GM21717 (cell line): ENCODE measurements at regions not wholly inside any gene's neighbourhood (a gene's known extent, or its start where the extent isn't known, plus 50 kb on each side); places are given as distances from the start of the nearest gene placed in this dataset.
"Not testable (repeated sequence)": the region's sequence is repeated elsewhere in the genome, so short reads cannot be mapped to it uniquely, and the experiment has no call there.

Experiments used
- ATAC-seq: cut with Tn5 transposase; IDR thresholded peaks from one replicate; pipeline ENCODE4 v1.9.1; 2021; ENCODE audit warnings: mild to moderate bottlenecking, moderate library complexity; ENCODE audit not compliant: unreplicated experiment

DNA sequence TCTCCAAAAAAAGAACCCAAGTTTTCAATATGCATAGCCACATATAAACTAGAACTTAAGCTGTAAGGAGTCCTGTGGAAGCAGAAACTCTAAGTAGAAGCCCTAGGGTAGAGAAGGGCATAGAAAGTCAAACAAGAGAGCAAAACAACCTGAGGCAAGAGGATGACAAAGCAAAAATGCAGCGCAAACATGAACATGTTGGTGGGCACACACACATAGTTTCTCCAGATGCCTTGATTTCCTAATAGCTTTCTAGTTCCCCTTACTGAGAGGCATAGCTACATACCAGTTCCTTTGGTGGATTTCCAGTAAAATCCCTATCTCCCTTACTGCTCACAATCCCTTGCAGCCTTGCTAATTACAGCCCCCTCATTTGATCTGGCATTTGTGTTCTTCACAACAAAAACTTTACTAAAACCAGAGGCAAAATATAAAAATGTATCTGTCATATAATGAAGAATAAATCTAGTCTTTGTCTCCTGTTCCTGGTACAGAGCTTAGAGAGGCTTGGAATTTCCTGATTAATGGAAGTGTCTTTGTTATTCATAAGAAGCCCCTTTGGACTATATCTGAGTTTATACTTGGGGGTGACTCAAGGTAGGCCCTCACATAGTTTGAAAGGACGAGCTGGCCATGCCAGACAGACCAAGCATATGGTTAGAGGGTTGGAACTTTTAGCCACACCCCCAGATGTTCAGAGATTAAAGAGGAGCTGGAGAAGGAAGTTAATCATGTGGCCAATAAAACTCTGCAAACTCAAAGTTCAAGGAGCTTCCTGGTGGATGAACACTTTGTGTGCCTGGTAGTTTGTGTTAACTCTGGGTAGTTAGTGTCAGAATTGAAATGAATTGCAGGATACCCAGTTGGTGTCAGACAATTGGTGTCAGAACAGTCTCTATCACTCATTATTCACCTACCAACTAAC, 52.7 kb upstream of the ZCCHC13 start:
- no peak for ATAC-seq

DNA sequence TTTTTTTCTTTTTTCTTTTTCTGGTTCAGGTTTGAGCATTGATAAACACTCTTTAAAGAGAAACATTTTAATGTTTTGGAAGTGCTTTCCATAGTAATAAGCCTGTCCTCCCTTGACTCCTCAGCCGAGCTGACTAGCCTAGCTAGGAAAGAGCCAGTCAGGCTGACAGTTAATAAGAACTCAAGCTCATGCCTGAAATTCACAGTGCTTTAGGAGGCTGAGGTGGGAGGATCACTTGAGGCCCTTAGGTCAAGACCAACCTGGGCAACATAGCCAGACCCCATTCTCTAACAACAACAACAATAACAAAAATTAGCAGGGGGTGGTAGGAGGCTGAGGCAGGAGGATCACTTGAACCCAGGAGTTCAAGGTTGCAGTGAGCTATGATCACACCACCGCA, 53.4 kb upstream of the ZCCHC13 start:
- no peak for ATAC-seq

DNA sequence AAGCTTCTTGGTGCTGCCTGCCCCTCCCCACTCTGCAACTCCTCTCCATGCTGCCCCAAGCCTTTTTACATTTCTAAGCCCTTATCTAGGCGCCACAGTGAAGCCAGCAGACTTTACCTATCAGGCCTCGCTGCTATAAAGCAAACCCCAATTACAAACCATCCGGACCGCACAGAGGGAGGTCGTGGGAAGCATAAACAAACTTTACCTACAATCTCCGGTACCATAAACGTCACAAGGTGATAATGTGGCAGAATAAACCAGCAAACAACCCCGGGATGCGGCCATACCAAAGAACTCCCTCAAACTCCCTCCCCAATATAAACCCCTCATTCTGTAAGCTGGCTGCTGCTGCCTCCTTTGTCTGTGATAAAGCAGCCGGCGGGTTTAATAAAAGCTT, 54.0 kb upstream of the ZCCHC13 start:
- no peak for ATAC-seq

DNA sequence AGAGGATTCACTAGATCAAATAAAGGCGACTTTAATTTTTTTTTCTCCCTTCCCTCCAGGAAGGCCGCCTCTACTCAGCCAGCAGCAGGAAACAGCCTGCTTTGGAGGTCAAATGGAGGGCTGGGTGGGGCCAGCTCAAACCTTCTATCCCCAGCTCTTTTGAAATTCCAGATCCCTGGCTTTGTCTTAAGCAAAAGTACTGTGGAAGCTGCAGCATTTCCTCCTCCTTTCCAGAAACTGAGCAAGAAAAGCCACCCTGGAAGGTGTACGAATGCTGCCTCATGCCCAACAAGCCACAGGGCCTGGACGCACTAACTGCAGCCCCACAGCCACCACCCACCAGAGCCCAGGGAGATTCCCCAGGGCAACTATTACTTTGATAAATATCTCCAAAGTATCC, 55.1 kb upstream of the ZCCHC13 start:
- ATAC-seq: no peak

DNA sequence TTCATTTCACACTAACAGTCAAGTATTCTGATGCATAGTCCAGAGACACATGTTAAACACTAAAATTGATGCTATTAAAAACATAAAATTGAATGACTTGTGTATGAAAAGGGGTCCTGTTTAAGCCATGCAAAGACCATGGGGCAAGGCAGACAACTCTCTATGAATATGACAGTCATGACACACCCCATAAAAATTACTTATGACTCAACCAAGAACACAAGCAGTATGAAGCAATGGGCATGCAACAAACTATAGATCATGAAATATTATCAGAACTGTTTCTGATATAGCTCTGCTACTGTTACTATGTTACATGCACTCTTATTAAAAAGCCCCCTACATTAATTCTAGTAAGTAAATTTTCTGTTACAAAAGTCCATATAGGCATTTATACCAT, 57.5 kb upstream of the ZCCHC13 start:
- ATAC-seq: no peak

DNA sequence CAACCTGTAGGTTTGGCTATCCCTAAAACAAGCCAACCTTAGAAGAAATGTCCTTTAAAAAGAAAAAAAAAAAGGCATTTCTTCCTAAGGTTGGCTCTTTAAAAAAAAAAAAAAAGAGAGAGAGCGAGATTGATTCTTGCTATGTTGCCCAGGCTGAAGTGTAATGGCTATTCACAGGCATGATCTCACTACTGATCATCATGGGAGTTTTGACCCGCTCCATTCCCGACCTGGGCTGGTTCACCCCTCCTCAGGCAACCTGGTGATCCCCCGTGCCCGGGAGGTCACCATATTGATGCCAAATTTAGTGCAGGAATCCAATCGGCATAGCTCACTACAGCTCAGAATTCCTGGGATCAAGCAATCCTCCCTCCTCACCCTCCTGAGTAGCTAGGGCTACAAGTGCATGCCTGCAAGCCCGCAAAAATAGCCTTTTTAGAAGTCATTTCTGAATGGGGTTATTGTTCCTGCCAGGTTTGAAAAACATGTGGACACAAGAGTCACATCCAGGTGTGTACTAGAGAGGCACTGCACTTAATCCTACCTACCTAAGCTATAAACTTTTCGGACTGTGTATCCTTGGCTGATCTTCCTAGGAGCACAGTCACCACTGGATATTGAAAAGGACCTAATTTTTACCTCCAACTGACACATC, 61.4 kb upstream of the ZCCHC13 start:
- ATAC-seq: no peak

DNA sequence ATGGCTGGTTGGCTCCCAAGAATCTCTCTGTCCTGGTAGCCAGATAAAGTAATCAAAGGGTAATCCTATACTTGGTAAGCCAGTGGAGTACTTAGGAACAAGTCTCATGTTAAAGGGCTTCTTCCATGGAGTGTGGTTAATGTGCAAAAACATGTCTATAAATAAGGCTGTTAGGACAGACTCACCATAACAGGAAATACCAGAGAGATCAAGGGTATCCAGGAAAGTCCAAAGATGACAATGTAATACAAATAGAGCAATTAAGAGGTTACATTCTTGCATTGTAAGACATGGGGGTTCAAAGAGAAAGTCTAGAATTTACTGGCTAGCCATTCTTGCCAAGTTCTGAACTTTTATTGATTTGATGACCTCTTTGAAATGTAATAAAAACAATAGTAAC, 61.9 kb upstream of the ZCCHC13 start:
- no peak for ATAC-seq

DNA sequence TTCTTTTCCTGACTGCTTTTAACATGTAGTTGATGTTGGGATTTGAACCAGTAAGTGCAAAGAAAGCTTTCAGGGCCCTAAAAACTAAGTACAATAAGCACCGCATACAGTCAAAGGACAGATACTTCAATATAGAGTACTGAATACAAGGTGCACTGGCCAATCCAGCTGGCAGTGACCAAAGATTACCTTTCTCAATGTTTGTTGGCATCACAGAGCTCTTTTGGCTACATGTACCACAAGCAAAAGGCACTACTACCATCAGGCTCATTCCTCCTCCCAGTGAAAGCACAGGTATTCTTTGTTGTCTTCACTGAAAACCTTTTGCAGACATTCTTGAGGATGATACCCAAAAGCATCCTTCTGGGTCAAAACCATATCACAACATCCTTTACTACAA, 65.2 kb upstream of the ZCCHC13 start:
- ATAC-seq: no peak

DNA sequence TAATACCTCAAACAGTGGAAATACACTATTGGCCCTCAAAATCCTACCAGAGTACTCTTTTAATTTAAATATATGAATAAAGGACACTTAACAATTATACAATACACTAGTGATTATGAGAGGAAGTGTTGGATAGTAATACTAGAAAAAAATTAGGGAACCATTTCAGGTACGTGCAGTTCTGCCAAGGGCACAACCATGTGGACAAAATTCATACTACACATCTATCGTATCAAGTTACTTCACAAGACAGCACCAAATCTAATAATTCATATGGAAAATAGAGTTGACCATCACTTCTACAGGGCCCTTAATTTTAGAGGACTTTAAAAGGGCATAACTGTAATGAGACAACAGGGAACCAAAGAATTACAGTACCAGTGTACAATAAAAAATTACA, 69.2 kb upstream of the ZCCHC13 start:
- no peak for ATAC-seq

DNA sequence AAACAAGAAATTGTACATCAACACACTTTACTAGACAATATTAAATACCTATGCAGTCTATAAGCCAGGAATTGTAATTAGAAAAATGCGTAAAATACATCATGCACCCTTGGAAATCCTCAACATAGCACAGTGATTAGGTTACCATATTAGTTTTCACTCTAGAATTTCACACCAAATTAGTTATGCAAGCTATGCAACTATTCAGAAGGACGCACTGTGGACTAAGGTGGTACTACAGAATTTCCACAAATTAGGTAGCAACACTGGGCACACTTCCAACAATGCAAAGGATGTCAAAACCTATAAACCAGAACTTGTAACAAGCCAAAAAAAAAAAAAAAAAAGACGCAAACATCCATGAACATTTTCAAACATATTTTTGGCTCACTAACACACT, 71.1 kb upstream of the ZCCHC13 start:
- no peak for ATAC-seq

DNA sequence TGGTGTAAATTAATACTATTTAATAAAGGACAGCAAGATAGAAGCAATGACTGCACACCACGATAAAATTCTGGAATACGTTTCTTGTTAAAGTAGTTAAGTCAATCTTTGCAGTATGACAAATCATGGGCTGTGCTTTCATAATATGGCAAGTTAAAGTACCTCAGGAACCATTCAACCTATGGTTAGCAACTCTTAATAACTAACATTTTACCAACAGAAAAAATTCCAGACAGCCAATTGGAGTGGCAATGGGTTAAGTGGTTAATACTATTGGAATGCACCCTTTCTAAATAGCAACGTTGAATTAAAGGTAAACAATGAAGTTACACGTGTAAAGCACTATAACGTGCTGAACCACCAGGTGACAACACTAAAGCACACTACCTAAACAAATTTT, 72.4 kb upstream of the ZCCHC13 start:
- no peak for ATAC-seq

DNA sequence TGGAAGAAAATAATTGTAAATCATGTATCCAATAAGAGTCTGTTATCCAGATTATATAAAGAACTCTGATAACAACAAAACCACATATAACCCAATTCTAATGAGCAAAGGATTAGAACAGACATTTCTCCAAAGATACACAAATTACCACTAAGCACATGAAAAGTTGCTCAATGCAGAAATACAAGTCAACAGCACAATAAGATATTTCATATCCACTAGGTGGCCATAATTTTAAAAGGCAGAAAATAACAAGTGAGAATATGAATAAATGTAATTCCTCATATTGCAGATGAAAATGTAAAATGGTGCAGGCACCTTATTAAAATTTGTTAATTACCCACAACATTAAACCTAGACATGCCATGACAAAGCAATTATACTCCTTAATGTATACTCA, 73.9 kb upstream of the ZCCHC13 start:
- no peak for ATAC-seq

DNA sequence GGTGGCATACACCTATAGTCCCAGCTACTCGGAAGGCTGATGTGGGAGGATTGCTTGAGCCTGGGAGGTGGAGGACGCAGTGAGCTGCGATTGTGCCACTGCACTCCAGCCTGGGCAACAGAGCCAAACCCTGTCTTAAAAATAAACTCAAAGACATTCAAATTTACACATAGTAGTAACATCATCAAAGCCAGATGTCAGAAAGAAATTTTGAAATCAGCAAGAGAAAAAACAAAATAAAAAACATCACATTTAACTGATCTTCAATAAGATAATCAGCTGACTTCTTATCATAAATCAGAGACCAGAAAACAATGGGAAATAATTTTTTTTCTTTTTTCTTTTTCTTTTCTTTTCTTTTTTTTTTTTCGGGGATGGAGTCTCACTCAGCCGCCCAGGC, 78.9 kb upstream of the ZCCHC13 start:
- no peak for ATAC-seq

DNA sequence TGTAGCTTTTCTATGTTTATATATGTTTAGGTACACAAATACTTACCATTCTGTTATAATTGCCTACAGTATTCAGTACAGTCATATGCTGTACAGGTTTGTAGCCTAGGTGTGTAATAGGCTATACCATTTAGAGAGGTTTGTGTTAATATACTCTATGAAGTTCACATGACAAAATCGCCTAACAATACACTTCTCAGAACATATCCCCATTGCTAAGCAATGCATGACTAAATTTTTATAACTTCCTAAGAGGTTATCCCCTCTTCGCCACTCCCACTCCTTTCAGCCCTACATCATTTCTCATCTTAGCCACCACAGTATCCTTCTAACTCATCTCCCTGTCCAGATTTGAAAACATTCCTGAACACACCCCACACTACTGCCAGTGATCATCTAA, 83.7 kb upstream of the ZCCHC13 start:
- ATAC-seq: no peak

DNA sequence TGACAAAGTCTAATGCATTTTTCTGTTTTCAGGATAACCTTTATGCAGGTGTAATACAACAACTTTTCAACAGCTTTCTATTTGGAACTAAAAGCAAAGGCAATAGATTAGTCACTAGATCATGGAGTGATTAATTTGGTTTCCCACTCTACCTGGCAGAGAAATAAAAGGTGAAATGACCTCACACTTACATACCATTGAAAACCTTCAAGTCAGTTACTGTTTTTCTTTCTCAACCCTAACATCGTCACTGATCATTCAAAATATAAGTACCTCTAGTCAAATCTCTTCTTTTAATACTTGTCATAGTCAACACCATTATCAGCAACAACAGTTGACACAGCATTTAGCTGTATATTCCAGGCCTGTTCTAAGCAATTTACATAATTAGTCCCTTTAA, 85.1 kb upstream of the ZCCHC13 start:
- no peak for ATAC-seq

DNA sequence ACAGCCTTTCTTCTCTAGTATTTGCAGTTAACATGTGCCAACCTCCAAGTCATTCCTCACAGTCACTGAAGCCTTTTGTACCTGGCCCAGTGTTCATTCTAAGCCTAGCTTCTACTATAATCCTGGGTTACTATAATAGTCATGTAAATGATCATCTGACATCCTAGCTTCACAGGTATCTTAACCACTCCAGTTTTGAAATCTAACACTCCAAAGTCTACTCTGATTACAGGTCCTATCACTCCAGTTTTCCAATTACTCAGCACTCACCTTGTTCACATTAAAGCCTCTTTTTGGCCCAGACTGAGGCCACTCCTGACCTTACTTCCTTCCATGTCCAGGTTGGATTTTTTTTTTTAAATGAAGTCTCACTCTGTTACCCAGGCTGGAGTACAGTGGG, 87.6 kb upstream of the ZCCHC13 start:
- no peak for ATAC-seq

DNA sequence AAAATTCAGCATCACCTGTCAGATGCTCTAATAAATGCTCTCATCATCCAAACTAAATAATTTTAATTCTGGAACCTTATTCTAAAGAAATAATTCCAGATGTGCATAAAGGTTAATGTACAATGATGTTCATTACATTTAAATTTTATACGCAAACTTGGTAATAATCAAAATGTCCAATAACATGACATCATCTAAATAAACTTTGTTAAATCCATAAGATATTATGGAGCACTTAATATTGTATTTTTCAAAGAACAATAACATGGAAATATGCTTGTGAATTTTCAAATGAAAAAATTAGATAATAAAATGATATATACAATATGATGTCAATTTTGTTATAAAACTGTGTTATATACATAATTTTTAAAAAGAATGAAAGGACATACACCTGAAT, 92.1 kb upstream of the ZCCHC13 start:
- ATAC-seq: no peak

DNA sequence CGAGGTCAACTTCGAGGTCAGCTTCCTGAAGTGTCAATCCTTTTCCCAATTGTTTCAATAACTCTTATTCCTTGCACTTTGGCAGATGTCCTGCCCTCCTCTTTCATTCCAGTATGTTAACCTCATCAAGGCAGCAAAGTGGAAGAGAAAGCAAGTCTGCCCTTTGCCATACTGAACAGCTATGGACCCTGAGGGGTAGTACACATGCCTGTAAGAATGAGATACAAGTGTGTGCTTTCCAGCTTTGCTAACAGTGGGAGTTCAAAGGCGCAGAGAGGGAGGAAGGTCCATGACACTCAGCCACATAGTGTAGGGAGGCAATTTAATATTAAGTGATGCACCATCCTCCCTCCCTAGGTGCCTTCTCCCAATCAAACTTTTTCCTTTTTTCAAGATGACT, 96.4 kb upstream of the ZCCHC13 start:
- no peak for ATAC-seq

DNA sequence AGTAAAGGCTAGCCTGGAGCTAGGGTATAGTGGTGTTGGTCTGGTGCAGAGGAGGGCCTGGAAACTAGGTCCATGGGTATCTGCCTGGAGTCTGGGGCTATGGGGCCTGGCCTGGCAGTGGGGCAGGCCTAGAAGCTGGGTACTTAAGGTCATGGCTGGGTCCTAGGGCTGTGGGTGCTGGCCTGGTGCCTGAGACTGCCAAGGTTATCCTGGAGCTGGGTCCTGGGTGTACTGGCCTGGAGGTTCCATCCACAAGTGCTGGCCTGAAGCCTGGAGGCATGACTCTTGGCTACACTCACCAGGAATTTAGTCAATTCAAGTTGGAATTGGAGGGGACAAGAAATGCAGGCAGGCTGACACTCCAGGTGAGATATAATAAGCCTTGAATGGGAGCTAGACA, 108.4 kb upstream of the ZCCHC13 start:
- no peak for ATAC-seq

DNA sequence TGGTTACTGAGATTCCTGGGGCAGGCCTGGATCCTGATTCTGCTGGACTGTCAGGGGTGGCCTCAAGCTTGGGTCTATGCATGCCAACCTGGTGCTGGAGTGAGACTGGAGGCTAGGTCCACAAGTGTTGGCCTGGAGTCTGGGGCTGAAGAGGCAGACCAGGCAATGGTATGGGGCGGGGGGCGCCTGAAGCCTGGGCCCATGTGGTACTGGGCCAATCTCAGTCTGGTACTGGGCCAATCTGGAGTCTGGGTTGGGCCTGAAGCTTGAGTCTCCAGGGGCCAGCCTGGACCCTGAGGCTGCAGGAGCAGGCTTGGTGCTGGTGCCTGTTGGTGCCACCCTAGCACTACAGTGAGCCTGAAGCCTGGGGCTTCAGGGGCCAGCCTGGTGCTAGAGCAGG, 108.9 kb upstream of the ZCCHC13 start:
- no peak for ATAC-seq

DNA sequence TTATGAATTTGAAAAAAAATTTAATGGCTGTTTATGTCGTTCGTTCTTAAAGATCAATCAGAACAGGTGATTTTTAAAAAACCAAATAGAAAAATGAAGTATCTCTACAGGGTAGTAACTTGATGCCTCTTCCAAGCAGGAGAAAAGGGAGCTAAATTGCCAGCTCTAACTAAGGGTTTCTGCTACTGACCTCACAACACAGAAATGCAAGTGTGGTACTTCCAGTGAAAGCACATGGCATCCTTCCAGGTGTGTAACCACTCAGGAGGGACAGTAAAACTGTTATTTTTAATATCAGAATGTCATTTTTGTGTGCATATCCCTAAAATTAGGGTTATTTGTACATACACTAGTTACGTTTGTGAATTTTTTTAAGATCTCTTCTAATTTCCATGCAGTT, 116.8 kb upstream of the ZCCHC13 start:
- no peak for ATAC-seq

DNA sequence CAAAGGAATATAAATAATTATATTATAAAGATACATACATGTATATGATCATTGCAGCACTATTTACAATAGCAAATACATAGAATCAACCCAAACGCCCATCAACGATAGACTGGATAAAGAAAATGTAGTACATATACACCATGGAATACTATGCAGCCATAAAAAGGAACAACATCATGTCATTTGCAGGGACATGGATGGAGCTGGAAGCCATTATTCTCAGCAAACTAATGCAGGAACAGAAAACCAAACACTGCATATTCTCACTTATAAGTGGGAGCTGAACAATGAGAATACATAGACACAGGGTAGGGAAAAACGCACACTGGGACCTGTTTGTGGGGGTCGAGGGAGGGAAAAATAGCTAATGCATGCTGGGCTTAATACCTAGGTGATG, 120.9 kb upstream of the ZCCHC13 start:
- ATAC-seq: not testable (repeated sequence)

DNA sequence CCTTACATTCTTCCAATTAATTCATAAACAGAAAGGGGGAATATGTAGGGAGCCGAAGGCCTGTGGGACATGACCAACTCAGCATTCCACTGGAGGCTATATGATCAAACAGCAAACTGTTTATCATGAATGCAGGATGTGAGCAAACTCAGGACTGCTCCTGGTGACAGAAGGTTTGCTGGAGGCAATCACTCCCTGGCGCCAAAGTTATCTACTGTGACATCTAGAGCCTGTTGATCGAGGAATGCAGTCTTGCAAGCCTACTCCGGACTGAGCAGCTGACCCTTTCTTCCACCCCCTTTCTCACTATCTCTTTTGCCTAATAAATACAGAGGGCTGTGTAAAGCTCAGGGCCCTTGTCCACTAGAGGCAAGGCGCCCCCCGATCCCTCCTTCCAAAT, 122.0 kb upstream of the ZCCHC13 start:
- not testable (repeated sequence) for ATAC-seq
